ENCODE measurements at regions not wholly inside any gene's neighbourhood (a gene's known extent, or its start where the extent isn't known, plus 50 kb on each side); places are given as distances from the start of the nearest gene placed in this dataset.

- no peak for TF ChIP-seq CTCF (IDR thresholded peaks at IDR 0.05)
- H3K4me1 Mint-ChIP-seq (ENCODE audit: low read depth): no peaks in the 10 kb centered on the region
- H3K36me3 Mint-ChIP-seq (ENCODE audit: low read depth): no peaks in the 10 kb centered on the region
- DNase-seq: no peak
- H3K27ac Mint-ChIP-seq: no peak overlapping the region
- H3K4me3 Mint-ChIP-seq: no peak overlapping the region
- H3K27me3 Mint-ChIP-seq (ENCODE audit: insufficient read depth): no peaks in the 10 kb centered on the region; the same call in 1 of the 2 replicates
- peaks cover 38% of the 10 kb centered on the region for H3K9me3 Mint-ChIP-seq
These were observed 142.4 kb downstream of the NMUR2 start for GRCh38 chr5:152262667-152263066.

- Mint-ChIP-seq H3K27ac (no peak overlapping the region), H3K4me1 (ENCODE audit: low read depth) (no peaks in the 10 kb centered on the region), H3K36me3 (ENCODE audit: low read depth) (no peaks in the 10 kb centered on the region), H3K4me3 (no peak overlapping the region), H3K27me3 (ENCODE audit: insufficient read depth) (no peaks in the 10 kb centered on the region; the same call in 1 of the 2 replicates), H3K9me3 (peaks cover 52% of the 10 kb centered on the region)
- no peak for DNase-seq
- TF ChIP-seq CTCF (IDR thresholded peaks at IDR 0.05): no peak
These were observed 144.1 kb downstream of the NMUR2 start for GRCh38 chr5:152260940-152261339.

GRCh38 chr5:152259702-152260101, 145.4 kb downstream of the NMUR2 start:
- H3K27me3 Mint-ChIP-seq (ENCODE audit: insufficient read depth): no peaks in the 10 kb centered on the region; the same call in none of the 2 replicates
- H3K9me3 Mint-ChIP-seq: peaks cover 57% of the 10 kb centered on the region
- H3K4me3 Mint-ChIP-seq: no peak overlapping the region
- no peak for DNase-seq
- H3K27ac Mint-ChIP-seq: no peak overlapping the region
- TF ChIP-seq CTCF (IDR thresholded peaks at IDR 0.05): no peak
- H3K4me1 Mint-ChIP-seq (ENCODE audit: low read depth): no peaks in the 10 kb centered on the region
- H3K36me3 Mint-ChIP-seq (ENCODE audit: low read depth): no peaks in the 10 kb centered on the region

GRCh38 chr5:152256580-152256979, 148.5 kb downstream of the NMUR2 start:
- Mint-ChIP-seq H3K4me3 (no peak overlapping the region), H3K27me3 (ENCODE audit: insufficient read depth) (no peaks in the 10 kb centered on the region; the same call in none of the 2 replicates), H3K9me3 (peaks cover 48% of the 10 kb centered on the region), H3K36me3 (ENCODE audit: low read depth) (no peaks in the 10 kb centered on the region), H3K27ac (no peak overlapping the region), H3K4me1 (ENCODE audit: low read depth) (no peaks in the 10 kb centered on the region)
- no peak for TF ChIP-seq CTCF (IDR thresholded peaks at IDR 0.05)
- DNase-seq: no peak

GRCh38 chr5:152255411-152255810, 149.7 kb downstream of the NMUR2 start:
- TF ChIP-seq CTCF (IDR thresholded peaks at IDR 0.05): no peak
- Mint-ChIP-seq H3K4me3 (no peak overlapping the region), H3K27me3 (ENCODE audit: insufficient read depth) (no peaks in the 10 kb centered on the region; the same call in none of the 2 replicates), H3K27ac (no peak overlapping the region), H3K9me3 (peaks cover 44% of the 10 kb centered on the region), H3K36me3 (ENCODE audit: low read depth) (no peaks in the 10 kb centered on the region), H3K4me1 (ENCODE audit: low read depth) (no peaks in the 10 kb centered on the region)
- DNase-seq: no peak

GRCh38 chr5:152247850-152248385, 157.2 kb downstream of the NMUR2 start:
- Mint-ChIP-seq H3K27ac (no peak overlapping the region), H3K27me3 (ENCODE audit: insufficient read depth) (no peaks in the 10 kb centered on the region; the same call in 1 of the 2 replicates), H3K36me3 (ENCODE audit: low read depth) (no peaks in the 10 kb centered on the region), H3K4me3 (no peak overlapping the region), H3K9me3 (peaks cover 30% of the 10 kb centered on the region), H3K4me1 (ENCODE audit: low read depth) (no peaks in the 10 kb centered on the region)
- TF ChIP-seq CTCF (IDR thresholded peaks at IDR 0.05): no peak
- no peak for DNase-seq

All from HFFc6 (cell line).